Right lobe of liver (tissue), 4 donors: ENCODE measurements at regions not wholly inside any gene's neighbourhood (a gene's known extent, or its start where the extent isn't known, plus 50 kb on each side); places are given as distances from the start of the nearest gene placed in this dataset.

Source experiments
- POLR2A ChIP-seq: fragments of 450-650 bp; IDR thresholded peaks from one replicate; pipeline ENCODE4 v1.6.1; 2017; ENCODE audit warnings: antibody characterized with exemption, mild to moderate bottlenecking
- TF ChIP-seq, protein P1 (sequence below), 4 donors: fragments of 200-600 bp in 3 of 4; fragments of 450-650 bp in 1 of 4; IDR thresholded peaks; one replicate each; pipeline versions ENCODE4 v1.5.1 to v1.8.0; 2016 to 2022; ENCODE audit warnings: antibody characterized with exemption in 4 of 4, mild to moderate bottlenecking in 2 of 4
- donor health status: DM: no; HTN: no; CAD: no.
- donor health status: DM: no; HTN: no; CAD: no.
- donor health status: DM: no; HTN: yes; CAD: no.

DNA sequence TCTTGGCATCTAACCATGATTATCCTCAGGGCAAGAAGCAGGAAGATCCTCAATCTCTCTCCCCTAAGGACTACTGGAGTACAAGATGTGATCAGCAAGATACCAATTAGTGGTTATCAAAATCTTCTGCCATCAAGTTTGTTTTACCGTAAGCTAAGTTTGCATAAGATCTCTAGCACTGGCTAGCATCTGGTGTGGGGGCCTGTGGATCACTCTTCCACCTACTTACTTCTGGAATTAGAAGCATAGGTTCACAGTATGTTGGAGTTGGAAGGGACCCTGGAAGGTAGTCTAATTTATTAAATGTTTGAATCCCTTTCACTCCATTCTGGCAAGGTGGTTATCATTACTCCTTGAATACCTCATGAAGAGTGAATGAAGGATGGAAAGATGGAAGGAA lies 93.3 kb upstream of the BANK1 start:
- TF ChIP-seq, protein P1, sequence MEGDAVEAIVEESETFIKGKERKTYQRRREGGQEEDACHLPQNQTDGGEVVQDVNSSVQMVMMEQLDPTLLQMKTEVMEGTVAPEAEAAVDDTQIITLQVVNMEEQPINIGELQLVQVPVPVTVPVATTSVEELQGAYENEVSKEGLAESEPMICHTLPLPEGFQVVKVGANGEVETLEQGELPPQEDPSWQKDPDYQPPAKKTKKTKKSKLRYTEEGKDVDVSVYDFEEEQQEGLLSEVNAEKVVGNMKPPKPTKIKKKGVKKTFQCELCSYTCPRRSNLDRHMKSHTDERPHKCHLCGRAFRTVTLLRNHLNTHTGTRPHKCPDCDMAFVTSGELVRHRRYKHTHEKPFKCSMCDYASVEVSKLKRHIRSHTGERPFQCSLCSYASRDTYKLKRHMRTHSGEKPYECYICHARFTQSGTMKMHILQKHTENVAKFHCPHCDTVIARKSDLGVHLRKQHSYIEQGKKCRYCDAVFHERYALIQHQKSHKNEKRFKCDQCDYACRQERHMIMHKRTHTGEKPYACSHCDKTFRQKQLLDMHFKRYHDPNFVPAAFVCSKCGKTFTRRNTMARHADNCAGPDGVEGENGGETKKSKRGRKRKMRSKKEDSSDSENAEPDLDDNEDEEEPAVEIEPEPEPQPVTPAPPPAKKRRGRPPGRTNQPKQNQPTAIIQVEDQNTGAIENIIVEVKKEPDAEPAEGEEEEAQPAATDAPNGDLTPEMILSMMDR (IDR thresholded peaks at IDR 0.05): no peak
- TF ChIP-seq POLR2A: no peak
